ENCODE measurements at regions not wholly inside any gene's neighbourhood (a gene's known extent, or its start where the extent isn't known, plus 50 kb on each side); places are given as distances from the start of the nearest gene placed in this dataset.

DNA sequence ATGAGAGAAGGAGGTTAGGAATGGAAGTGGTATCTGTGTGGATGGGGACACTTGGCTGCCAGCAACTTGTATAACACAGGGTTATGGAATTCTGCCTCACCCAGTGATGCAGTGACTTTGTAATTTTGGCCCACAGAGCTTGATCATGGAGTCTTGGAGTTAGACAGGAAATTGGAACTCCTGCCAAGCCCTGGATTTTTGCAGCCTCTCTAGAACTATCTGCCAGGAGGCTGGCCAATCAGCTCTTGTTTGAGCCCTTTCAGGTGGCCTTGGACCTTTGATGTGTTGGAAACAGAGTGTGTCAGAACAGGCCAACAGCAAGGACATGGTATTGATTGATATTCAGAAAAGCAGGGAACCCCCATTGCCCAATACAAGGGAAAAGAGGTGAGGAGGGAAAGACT is 157.7 kb upstream of the GGTLC1 start:
- TF ChIP-seq, protein P1, sequence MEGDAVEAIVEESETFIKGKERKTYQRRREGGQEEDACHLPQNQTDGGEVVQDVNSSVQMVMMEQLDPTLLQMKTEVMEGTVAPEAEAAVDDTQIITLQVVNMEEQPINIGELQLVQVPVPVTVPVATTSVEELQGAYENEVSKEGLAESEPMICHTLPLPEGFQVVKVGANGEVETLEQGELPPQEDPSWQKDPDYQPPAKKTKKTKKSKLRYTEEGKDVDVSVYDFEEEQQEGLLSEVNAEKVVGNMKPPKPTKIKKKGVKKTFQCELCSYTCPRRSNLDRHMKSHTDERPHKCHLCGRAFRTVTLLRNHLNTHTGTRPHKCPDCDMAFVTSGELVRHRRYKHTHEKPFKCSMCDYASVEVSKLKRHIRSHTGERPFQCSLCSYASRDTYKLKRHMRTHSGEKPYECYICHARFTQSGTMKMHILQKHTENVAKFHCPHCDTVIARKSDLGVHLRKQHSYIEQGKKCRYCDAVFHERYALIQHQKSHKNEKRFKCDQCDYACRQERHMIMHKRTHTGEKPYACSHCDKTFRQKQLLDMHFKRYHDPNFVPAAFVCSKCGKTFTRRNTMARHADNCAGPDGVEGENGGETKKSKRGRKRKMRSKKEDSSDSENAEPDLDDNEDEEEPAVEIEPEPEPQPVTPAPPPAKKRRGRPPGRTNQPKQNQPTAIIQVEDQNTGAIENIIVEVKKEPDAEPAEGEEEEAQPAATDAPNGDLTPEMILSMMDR (IDR thresholded peaks at IDR 0.05; ENCODE audit: unreplicated experiment): no peak
- no peaks in the 10 kb centered on the region for H3K36me3 Mint-ChIP-seq (ENCODE audit: insufficient read depth, unreplicated experiment)
- CTCF ChIA-PET: no interaction called here
- intact Hi-C loops (cut with micrococcal nuclease; ENCODE audit: unreplicated experiment): no loop called here
- no peak overlapping the region for H3K4me3 Mint-ChIP-seq (ENCODE audit: low read depth, unreplicated experiment)
- H3K4me1 Mint-ChIP-seq (ENCODE audit: low read depth, unreplicated experiment): no peaks in the 10 kb centered on the region
- BruUV-seq (replicated peaks): no TSS peak
- no peaks in the 10 kb centered on the region for H3K27me3 Mint-ChIP-seq (ENCODE audit: unreplicated experiment)
- H3K9me3 Mint-ChIP-seq (ENCODE audit: low read depth, unreplicated experiment): no peaks in the 10 kb centered on the region
- DNase-seq: no peak
- H3K27ac Mint-ChIP-seq (ENCODE audit: unreplicated experiment): no peak overlapping the region

DNA sequence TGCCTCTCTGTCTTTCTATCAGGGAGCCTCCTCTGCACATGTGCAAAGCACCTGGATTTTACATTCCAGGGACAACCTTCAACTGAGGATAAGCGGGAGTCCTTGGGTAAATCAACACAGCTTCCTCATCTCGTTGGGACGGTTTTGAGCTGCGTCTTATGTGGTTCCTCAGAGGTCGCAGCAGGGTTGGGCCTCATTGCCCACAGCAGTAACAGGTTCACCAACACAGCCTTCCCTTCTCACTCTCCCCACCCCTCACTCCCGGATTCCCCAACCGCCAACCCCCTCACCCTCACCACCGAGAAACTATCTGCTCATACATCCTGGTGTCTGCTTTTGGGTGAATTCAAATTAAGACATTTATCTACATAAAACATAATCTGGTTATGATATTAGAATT is 155.8 kb upstream of the GGTLC1 start:
- no peak for DNase-seq
- Mint-ChIP-seq H3K4me1 (ENCODE audit: low read depth, unreplicated experiment) (no peaks in the 10 kb centered on the region), H3K36me3 (ENCODE audit: insufficient read depth, unreplicated experiment) (no peaks in the 10 kb centered on the region), H3K9me3 (ENCODE audit: low read depth, unreplicated experiment) (no peaks in the 10 kb centered on the region), H3K27ac (ENCODE audit: unreplicated experiment) (no peak overlapping the region), H3K27me3 (ENCODE audit: unreplicated experiment) (no peaks in the 10 kb centered on the region), H3K4me3 (ENCODE audit: low read depth, unreplicated experiment) (no peak overlapping the region)
- TF ChIP-seq, protein P1 (IDR thresholded peaks at IDR 0.05; ENCODE audit: unreplicated experiment): no peak
- CTCF ChIA-PET: no interaction called here
- intact Hi-C loops (cut with micrococcal nuclease; ENCODE audit: unreplicated experiment): no loop called here
- BruUV-seq (replicated peaks): no TSS peak

DNA sequence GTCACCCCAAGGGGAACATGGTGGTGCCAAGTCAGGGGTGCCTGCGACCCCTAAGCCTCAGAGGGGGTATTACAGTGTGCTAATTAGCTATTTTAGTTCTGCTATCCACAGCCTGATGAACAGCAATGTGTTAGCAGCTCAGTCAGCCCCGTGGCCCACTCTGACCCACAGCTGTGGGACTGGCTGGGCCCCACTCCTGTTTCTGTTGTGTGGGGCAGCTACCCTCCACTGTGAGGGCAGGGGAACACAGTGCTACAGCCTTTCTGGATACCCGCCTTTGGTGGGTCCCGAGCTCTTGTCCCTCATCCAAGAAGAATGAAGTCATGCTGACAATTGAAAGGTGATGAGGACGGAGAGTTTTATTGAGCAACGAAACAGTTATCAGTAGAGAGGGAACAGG is 152.5 kb upstream of the GGTLC1 start:
- H3K4me1 Mint-ChIP-seq (ENCODE audit: low read depth, unreplicated experiment): no peaks in the 10 kb centered on the region
- no peaks in the 10 kb centered on the region for H3K9me3 Mint-ChIP-seq (ENCODE audit: low read depth, unreplicated experiment)
- DNase-seq: no peak
- no peaks in the 10 kb centered on the region for H3K27me3 Mint-ChIP-seq (ENCODE audit: unreplicated experiment)
- CTCF ChIA-PET: interaction anchor here (0.6 kb wide), 1 partner anchor 34 kb away, joined by 4 read pairs; no protein-coding TSS in a partner anchor
- TF ChIP-seq, protein P1 (IDR thresholded peaks at IDR 0.05; ENCODE audit: unreplicated experiment): no peak
- no peak overlapping the region for H3K27ac Mint-ChIP-seq (ENCODE audit: unreplicated experiment)
- no TSS peak for BruUV-seq (replicated peaks)
- no peaks in the 10 kb centered on the region for H3K36me3 Mint-ChIP-seq (ENCODE audit: insufficient read depth, unreplicated experiment)
- no peak overlapping the region for H3K4me3 Mint-ChIP-seq (ENCODE audit: low read depth, unreplicated experiment)
- intact Hi-C loops (cut with micrococcal nuclease; ENCODE audit: unreplicated experiment): no loop called here

DNA sequence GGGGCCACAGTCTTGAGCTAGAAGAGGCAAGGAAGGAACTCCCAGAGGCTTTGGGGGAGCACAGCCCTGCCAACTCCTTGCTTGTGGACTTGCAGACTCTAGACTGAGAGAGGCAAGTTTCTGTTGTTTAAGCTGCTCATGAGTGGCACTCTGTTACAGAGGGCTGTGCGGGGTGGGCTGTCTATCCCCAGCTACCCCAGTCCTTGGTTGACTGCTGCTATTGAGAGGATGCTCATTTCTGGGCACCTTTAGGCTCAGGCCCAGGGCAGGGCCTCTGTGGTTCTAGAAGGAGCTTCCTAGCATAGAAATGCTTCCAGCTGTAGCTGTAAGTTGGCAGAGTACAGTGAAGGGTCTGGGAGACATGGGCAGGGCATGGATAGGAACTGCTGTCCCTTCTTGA is 151.3 kb upstream of the GGTLC1 start:
- H3K27ac Mint-ChIP-seq (ENCODE audit: unreplicated experiment): no peak overlapping the region
- H3K9me3 Mint-ChIP-seq (ENCODE audit: low read depth, unreplicated experiment): no peaks in the 10 kb centered on the region
- no peaks in the 10 kb centered on the region for H3K27me3 Mint-ChIP-seq (ENCODE audit: unreplicated experiment)
- TF ChIP-seq, protein P1 (IDR thresholded peaks at IDR 0.05; ENCODE audit: unreplicated experiment): no peak
- CTCF ChIA-PET: no interaction called here
- H3K4me1 Mint-ChIP-seq (ENCODE audit: low read depth, unreplicated experiment): no peaks in the 10 kb centered on the region
- BruUV-seq (replicated peaks): no TSS peak
- H3K36me3 Mint-ChIP-seq (ENCODE audit: insufficient read depth, unreplicated experiment): no peaks in the 10 kb centered on the region
- H3K4me3 Mint-ChIP-seq (ENCODE audit: low read depth, unreplicated experiment): no peak overlapping the region
- intact Hi-C loops (cut with micrococcal nuclease; ENCODE audit: unreplicated experiment): no loop called here
- DNase-seq: no peak
